Endothelial cell of hepatic sinusoid (primary cell): ENCODE measurements at regions not wholly inside any gene's neighbourhood (a gene's known extent, or its start where the extent isn't known, plus 50 kb on each side); places are given as distances from the start of the nearest gene placed in this dataset.

Source experiments
- in situ Hi-C: cut with HindIII; loops from 2 replicates; pipeline ENCODE4 v1.10.0; 2017; ENCODE audit warnings: low sequenced_read_pairs

DNA sequence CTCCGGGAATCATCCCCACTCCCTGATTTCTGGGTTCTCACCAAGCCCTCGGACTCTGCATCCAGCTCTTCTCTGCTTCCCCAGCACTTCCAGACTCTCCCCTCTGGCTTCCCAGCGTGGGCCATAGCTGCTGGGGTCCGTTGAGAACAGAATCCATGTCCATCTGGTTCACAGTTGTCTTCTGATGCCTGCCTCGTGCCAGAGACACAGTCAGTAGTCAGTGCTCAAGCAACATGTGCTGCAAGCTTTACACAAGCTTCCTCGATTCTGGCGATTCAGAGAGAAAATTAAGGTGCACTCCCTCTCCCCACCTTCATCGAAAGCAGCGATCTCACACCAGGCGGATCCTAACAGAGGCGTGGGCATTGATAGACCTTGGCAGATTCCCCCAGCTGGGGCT, 495.5 kb downstream of the TBC1D22A start:
- in situ Hi-C loops = loop anchor here (5.0 kb wide), 1 partner anchor 79 kb away; no protein-coding TSS in a partner anchor

DNA sequence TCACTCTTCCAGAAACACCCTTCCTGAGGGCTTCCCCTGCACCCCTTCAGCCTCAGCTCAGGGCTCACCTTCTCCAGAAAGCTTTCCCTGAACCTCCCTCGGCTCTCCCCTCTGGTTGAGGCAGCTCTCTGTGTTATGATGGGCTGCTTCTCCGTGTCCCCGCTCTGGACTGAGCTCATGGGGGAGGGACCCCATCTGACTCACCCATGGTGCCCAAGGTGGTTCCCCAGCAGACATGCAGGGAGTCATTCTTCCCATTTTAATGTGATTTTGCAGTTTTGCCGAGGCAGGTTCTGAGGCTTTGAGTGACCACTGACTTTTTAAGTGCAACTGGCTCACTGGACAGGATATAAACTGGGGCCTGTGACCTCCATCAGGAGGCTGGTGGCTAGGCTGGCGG, 495.1 kb downstream of the TBC1D22A start:
- in situ Hi-C loops = loop anchor here (5.0 kb wide), 1 partner anchor 80 kb away; no protein-coding TSS in a partner anchor

DNA sequence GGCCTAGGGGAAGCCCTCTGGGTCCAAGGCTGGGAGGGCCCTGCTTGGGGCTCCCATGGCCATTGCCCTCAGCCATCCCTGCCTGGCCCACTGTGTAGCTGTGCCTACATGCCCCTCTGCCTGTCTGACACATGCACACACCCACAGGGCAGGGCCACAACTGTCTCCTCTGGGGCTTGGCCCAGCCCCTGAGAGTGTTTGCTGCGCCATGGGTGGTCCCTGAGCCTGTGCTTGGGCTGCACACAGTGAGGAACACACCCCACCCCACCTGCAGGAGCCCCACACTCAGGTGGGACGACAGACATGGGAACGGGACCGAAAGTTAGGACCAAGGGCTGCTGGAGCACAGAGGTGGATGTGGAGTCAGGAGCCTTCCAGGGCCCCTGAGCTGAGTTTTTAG, 489.5 kb downstream of the TBC1D22A start:
- in situ Hi-C loops = no loop called here

DNA sequence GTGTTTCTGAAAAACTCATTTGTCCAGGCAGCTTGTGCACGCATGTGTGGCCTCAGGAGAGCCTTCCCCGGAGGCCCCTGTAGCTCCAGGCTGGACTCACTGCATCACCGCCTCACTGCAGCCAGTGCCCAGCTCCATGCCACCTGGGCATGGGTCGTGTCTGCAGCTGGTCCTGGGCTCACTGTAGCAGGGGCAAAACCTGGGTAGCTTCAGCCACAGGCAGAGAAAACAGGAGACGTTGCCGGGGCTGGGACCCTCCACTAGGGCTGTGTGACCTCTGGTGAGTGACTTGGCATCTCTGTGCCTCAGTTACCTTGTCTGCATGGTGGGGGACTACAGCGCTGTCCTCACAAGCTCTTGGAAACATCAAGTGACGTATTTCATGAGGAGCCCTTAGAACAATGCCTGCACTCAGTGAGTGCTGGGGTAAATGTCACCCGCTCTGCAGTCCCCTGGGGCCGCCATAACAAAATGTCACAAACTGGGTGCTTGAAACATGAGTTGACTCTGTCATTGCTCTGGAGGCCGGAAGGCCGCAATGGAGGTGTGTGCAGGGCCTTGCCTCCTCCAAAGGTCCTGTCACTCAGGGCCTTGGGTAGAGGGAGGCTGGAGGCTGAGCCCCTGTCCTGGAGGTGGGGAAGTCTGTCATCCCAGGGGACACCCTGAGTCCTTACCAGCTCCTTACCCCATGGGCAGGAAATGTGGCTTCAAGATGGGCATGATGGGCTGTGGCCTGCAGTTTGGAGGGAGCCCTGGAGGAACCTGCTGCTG, 488.7 kb downstream of the TBC1D22A start:
- in situ Hi-C loops = no loop called here

DNA sequence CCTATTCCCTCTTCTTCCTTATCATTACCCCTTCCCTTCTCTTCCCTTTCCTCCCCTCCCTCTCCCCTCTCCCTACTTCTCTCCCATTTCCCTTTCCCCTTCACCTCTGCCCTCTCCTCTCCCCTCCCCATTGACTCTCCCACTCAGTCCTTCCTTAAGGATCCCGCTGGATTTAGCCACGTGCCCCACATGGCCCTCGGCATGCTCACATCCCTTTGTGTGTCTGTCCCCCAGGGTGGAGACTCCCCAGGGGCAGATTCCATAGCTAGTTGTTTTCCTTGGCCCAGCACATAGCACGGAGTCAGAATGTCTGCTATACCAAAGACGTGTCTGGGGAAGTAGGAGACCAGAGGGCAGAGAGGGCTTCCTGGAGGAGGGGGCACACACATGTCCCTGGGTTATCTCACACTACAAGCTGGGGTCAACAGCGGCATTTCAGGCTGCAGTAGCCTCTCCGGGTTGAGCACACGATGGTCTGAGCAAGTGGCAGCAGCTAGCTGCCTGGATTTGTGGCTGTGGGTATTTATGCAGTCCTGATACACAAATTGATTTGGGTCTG, 487.0 kb downstream of the TBC1D22A start:
- in situ Hi-C loops = no loop called here

DNA sequence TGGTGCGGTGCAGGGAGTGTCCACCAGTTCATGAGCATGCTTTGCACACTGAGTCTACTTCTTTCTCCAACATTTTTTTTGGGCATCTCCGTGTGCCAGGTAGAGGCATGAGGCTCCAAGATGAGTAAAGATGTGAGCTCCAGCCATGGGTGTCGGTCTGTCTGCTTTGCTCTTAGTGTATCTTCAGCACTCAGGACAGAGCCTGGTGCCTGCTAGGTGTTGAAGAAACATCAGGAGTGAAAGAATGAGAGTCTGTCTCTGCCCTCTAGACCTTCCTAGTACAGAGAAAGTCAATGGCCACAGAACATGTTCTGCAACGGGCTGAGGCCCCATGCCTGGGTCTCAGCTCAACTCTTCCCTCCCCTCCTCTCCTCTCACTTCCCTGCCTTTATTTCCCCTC, 486.5 kb downstream of the TBC1D22A start:
- in situ Hi-C loops = no loop called here

DNA sequence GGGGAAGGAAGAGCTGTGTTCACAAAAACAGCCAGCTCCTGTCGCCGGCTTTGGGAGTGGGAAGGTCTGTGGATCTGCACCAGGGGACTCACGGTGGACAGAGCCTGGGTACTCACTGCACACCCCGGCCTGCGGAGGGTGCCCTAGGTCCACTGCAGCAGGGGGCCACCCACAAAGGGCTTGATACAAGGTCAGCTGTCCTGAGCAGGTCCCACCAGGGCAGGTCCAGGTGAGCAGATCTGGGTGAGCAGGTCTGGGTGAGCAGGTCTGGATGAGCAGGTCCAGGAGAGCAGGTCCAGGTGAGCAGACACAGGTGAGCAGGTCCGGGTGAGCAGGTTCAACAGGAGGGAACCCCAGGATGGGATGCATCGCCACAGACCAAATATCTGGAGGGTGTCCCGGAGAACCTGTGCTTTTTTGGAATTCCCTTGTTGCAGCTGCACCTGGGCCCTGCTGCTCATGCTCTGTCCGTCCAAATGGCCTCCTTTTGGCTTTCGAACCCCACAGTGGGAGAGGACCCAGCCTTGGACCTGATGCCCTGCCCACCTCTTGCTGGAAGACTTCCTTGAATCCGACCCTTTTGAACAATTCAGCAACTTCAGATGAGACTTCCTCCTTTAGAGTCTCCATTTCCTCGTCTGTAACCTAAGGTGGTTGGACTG, 485.3 kb downstream of the TBC1D22A start:
- in situ Hi-C loops = no loop called here

DNA sequence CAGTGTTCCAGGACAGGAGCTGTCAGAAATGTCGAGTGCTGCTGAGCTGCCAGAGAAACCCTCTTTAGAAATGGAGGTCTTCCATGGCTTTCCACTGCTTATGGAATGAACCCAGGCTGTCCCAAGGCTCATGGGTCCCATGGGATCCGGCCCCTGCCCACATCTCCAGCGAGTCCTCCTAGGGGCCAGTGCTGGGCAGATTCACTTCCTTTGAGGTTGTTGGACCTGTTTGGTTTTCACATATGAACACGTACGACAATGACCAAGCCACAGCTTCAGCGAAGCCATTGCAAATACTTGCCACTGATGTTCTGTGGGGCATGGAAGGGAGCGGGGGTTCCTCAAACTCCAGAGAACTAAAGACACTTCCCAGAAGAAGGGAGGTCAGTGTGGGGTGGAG, 483.3 kb downstream of the TBC1D22A start:
- in situ Hi-C loops = no loop called here

DNA sequence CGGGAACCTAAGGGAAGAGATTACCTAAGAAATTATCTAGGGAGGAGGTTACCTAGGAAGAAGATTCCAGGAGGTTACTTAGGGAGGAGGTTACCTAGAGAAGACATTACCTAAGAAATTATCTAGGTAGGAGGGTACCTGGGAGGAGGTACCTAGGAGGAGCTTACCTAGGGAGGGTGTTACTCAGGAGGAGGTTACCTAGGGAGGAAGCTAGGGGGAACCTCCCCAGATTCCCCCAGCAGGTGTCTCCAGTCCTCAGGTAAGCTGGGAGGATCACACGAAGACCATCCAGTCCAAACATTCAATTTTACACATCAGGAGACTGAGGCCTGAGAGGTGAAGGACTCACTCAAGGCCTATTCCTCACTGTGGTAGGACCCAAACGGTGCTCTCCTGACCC, 482.8 kb downstream of the TBC1D22A start:
- in situ Hi-C loops = no loop called here

DNA sequence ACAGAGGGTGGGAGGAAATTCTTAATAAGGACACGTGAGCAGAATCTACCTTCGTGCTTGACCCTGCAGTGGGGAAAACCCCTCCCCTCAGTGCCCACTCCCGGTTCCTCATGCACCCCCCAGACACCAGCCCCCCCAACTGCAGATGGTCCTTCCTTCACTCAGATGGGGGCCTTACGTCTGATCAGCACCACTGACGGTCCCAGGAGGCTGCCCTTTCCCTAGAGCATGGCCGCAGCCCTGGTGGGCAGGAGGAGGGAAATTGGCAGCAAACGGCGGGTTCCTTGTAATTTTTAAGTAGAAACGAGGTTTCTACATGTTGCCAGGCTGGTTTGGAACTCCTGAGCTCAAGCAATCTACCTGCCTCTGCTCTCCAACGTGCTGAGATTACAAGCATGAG, 477.7 kb downstream of the TBC1D22A start:
- in situ Hi-C loops = no loop called here

DNA sequence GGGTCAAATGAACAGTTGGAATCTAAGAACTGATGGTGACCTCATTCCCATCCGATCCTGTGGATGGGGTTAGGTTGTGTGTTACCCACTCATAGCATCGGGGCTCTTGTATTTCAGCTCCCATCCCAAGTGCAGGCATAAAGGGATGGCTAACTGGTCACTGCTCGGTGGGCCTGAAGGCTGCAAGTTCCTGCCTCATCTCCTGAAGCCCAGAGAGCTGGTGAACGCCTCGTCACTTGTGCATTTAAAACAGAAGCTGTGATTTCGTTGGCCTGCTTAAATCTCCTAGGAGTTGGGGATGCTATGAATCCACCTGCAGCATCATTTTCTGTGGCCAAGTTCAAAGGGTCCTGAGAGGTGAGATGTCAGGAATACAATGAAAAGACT, 477.0 kb downstream of the TBC1D22A start:
- in situ Hi-C loops = no loop called here

DNA sequence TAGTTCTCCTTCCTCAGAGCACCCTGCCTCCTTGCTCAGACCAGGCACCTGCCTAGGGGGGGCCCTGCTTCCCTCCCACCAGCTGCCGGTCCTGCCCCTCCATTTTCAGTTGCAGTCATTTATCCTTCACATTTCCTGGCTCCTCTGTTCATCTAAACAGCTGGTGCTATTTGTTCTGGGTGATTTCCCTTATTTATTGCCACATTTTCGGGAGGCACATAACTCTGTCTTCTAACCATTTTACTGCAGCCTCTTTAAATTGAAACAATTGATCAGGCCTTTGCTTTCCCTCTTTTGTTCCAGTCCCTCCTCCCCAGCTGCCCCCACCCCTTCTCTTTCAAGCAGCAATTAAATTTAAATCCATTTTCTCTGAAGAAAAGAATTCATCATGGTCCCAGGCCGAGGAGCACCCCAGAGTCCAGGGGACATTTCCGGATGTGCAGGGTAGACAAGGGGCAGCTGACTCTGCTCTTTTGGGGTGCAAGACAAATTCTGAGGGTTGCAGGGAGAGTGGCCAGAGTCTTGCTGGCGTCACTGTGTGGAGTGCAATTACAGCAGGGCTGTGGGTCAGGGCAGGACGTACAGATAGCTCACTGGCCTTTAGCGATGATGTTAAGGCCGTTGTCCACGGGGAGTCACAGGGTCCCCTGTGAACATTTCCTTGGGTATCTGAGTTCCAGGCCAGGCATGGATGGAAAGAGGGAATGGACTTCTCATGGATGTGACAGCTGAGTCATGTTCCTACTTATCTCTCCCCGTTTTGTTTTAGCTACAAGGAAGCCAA, 476.4 kb downstream of the TBC1D22A start:
- in situ Hi-C loops = no loop called here

DNA sequence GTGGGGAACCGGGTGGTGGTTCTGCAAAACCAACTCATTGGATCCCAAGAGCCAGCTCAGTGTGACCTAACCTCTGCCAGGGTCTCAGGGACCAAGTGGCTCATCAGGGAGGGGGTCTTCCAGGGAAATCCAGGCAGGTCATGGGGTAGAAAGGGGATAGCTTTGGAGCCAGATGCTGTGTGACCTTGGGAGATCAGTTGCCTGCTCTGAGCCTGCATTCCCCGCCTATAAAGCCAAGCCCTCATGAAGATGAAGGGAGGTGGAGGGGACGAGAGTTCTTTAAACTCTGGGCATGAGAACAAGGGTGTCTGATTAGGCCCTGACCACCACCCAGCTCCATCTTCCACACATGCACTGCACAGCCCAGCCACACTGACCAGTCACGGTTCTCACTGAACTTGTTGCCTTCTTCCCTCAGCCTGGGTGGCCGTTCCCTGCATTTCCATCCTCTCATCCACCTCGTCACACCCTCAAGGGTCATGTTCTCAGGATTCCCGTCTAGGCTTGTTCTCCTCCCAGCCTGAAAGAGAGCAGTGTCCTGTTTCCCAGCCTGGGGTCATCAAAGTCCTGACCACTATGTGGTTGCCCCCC, 475.5 kb downstream of the TBC1D22A start:
- in situ Hi-C loops = no loop called here

DNA sequence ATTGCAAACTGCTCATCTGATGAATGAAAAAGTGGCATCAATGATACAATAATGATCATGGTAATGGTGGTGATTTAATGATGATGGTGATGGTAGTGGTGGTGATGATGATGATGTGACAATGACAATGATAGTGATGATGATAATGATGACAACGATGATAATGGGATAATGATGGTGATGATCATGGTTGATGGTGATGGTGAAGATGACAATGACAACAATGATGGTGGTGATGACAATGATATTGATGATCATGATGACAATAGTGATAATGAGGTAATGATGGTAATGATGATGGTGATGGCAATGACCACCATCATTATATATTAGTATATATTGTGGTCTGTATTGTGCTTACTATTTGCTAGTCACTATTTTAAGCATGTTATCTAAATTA, 474.3 kb downstream of the TBC1D22A start:
- in situ Hi-C loops = no loop called here

DNA sequence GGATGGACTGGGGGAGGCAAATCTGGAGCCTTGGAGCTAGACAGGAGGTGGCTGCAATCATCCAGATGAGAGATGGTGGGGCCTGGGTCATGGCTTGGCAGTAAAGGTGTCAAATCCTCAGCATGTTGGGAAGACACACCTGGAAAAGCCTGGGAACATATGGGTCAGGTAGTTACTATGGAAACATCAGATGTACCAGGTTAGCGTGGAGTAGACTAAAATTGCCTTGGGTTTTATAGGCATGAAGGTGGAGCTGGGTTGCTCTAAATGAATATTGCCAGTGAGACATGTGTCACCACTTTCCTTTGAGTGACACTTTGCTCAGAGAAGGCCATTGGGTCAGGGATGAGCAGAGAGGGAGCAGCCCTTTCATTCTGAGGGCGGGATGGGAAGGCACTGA, 473.7 kb downstream of the TBC1D22A start:
- in situ Hi-C loops = no loop called here

DNA sequence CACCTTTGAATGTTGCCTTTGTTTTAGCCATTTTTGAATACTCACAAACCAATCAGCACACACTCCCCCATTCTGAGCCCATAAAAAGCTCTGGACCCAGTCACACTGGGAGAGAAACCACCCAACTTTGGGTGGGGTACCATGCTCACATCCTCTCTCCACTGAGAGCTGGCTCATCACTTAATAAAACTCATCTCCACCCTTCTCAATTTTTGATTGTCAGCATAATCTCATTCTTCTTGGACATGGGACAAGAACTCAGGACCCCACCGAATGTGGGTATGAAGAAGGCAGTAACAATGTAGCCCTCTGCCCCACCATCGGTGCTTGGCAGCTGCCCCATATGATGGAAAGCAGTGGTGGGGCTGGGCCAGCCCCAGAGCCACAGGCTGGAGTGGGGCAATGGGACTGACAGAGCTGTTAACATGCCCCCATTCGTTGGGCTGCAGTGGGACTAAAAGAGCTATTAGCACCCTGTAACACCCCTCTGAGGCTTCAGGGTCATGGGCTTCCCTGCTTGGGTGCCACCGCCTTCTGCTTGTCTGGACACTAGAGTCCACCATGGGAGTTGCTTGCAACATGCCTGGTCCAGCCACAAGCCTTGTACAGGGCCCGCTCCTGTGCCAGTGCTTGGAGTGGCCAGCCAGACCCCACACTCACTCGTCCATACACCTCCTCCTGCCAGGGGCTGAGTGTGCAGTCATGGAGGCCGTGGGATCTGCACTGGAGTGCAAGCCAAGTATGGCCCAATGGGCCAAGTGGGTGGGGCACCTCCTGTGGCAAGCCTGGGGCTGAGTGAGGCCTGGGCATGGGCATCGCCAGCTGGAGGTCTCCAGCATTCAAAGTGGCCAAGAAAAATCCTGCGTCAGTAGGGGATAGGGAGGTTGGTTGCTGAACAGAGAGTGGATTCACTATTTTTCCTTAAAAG, 471.1 kb downstream of the TBC1D22A start:
- in situ Hi-C loops = no loop called here

DNA sequence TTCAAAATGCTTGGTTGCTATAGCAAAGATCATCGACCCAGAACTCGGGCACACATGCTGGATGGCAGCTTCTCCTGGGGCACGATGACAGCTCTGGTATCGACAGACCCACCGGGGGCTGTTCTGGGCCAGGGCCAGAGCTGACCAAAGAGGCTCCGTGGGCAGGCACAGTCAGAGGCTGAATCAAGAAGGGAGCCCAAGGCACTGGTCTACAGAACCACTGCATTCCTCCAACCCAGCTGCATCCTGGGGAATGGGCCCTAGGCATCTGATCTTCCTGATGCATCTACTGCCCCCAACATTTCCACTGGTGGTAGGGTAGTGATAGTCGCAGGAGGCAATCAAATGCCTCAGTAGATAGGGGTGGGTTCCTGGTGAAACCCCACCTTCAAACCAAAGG, 470.3 kb downstream of the TBC1D22A start:
- in situ Hi-C loops = no loop called here

DNA sequence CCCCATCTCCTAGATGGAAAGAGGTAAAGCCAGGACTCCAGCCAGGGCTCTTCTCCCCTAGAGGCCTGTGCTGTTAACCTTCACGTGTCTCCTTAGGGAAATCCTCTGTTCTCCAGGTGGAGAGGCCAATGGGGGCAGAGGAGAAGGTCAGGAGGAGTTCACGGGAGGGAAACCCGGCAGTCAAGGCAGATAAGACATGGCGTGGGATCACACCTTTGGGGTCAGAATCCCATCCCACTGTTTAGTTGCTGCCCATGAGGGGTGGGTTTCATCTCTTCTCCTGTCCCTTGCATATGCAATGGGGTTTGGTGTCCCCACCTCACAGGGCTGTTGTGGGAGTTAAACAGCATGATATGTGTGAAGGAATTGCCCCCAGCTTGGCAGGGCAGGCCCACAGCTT, 469.7 kb downstream of the TBC1D22A start:
- in situ Hi-C loops = no loop called here

DNA sequence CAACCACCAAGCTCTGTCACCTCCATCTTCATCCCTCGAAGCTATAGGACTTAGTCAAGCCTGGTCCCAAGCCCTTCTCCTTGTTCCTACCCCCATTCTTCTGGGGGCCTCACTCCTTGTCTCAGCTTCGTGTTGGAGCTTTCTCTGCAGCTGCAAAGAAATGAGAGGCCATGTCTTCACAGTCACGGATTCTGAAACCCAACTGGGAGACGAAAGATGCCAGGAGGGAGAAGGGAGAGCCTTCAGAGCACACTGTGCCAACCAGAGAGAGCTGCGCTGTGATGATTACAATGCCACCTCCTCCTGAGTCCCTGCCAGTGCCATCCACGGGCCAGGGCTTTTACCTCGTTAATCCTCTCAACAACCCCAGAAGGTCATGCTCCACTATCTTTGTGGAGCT, 469.3 kb downstream of the TBC1D22A start:
- in situ Hi-C loops = no loop called here

DNA sequence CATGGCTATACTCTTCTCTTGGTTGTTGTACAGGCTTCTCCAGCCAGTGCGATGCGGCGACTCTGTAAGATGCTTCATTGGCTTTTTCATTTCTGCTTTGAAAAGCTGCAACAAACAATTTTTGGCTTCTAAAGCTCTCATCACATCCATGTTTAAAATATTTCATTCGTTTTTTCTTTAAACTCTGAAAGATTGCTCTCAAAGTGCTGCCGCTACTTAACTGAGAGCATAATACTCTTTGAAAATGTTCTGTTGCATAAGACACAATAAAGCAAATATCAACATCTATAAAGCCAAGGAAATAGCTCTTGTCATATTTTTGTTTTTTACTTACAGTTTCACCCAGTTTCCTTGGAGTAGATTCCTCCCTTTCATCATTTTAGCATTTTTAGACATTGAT, 468.3 kb downstream of the TBC1D22A start:
- in situ Hi-C loops = no loop called here
